ENCODE measurements at regions not wholly inside any gene's neighbourhood (a gene's known extent, or its start where the extent isn't known, plus 50 kb on each side); places are given as distances from the start of the nearest gene placed in this dataset.

DNA sequence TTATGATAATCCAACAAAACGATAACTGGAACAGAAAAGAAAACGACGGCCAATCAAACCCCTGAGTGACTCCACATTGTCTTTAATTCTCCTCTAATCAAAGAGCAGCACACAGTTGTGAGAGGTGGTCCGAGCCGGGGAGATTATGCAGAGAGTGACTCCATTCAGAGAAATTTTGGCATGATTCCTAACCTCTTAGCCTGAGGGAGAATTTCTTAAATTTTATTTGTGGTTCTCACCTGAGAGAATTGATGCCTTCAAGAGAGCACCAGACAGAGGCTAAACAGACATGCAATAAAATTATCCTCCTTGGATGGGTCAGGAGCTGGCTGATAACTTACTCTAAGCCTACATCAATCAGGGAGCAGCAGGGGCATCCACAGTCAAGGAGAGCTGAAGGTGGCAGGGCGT is 310.0 kb upstream of the KLF12 start:
- no peak for DNase-seq (ENCODE audit: low read depth, low spot score)
- in situ Hi-C loops (cut with HindIII; ENCODE audit: low pct_unique_long_range_greater_than_20kb, low sequenced_read_pairs) = no loop called here
- BruUV-seq (replicated peaks) = no TSS peak
- Histone ChIP-seq H3K9me3 (ENCODE audit: control insufficient read depth, insufficient read depth, low read depth, low read length) (no peaks in the 10 kb centered on the region), H3K4me3 (ENCODE audit: low read depth in 2 of 2, low read length in 2 of 2) (no peak overlapping the region), H3K4me1 (ENCODE audit: control insufficient read depth, insufficient read depth, low read length) (no peaks in the 10 kb centered on the region), H3K27ac (ENCODE audit: low read length) (no peak overlapping the region), H3K36me3 (ENCODE audit: control insufficient read depth, insufficient read depth, low read length) (no peaks in the 10 kb centered on the region), H3K27me3 (ENCODE audit: control insufficient read depth, insufficient read depth, low read length) (no peaks in the 10 kb centered on the region)
- intact Hi-C loops (cut with micrococcal nuclease; ENCODE audit: unreplicated experiment) = no loop called here
- ChIA-PET POLR2A (no interaction called here), CTCF (no interaction called here)
- TF ChIP-seq SIN3A (IDR thresholded peaks at IDR 0.05; ENCODE audit: borderline replicate concordance, insufficient read depth, low read depth, low read length) (no peak), TCF7L2 (IDR thresholded peaks at IDR 0.05; ENCODE audit: low read depth, low read length) (no peak), POLR2AphosphoS5 (IDR thresholded peaks at IDR 0.05; ENCODE audit: low read depth, low read length) (no peak)
- TF ChIP-seq, protein P1, sequence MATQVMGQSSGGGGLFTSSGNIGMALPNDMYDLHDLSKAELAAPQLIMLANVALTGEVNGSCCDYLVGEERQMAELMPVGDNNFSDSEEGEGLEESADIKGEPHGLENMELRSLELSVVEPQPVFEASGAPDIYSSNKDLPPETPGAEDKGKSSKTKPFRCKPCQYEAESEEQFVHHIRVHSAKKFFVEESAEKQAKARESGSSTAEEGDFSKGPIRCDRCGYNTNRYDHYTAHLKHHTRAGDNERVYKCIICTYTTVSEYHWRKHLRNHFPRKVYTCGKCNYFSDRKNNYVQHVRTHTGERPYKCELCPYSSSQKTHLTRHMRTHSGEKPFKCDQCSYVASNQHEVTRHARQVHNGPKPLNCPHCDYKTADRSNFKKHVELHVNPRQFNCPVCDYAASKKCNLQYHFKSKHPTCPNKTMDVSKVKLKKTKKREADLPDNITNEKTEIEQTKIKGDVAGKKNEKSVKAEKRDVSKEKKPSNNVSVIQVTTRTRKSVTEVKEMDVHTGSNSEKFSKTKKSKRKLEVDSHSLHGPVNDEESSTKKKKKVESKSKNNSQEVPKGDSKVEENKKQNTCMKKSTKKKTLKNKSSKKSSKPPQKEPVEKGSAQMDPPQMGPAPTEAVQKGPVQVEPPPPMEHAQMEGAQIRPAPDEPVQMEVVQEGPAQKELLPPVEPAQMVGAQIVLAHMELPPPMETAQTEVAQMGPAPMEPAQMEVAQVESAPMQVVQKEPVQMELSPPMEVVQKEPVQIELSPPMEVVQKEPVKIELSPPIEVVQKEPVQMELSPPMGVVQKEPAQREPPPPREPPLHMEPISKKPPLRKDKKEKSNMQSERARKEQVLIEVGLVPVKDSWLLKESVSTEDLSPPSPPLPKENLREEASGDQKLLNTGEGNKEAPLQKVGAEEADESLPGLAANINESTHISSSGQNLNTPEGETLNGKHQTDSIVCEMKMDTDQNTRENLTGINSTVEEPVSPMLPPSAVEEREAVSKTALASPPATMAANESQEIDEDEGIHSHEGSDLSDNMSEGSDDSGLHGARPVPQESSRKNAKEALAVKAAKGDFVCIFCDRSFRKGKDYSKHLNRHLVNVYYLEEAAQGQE (IDR thresholded peaks at IDR 0.05; ENCODE audit: insufficient read depth in 1 of 2, low read depth in 2 of 2, low read length in 1 of 2) = no peak
- TF ChIP-seq, protein P2, sequence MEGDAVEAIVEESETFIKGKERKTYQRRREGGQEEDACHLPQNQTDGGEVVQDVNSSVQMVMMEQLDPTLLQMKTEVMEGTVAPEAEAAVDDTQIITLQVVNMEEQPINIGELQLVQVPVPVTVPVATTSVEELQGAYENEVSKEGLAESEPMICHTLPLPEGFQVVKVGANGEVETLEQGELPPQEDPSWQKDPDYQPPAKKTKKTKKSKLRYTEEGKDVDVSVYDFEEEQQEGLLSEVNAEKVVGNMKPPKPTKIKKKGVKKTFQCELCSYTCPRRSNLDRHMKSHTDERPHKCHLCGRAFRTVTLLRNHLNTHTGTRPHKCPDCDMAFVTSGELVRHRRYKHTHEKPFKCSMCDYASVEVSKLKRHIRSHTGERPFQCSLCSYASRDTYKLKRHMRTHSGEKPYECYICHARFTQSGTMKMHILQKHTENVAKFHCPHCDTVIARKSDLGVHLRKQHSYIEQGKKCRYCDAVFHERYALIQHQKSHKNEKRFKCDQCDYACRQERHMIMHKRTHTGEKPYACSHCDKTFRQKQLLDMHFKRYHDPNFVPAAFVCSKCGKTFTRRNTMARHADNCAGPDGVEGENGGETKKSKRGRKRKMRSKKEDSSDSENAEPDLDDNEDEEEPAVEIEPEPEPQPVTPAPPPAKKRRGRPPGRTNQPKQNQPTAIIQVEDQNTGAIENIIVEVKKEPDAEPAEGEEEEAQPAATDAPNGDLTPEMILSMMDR (IDR thresholded peaks at IDR 0.05) = no peak
- no peak for ATAC-seq

DNA sequence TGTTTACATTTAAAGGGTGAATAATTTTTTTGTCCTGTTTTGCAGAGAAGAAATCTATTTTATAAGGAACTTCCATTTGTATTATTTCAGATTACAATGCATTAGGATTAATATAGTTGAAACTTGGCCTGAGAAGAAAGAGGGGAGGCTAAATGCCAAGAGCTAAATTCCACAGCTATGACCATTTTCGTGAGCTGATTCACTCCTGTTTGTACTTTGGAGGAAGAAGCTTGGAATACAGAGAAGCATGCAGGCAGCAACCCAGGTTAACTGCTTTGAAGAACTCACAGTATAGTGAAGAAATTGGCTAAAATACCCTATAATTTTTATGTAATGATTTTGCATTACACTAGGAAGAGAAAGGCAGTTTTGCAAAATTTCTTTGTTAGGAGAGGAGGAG is 309.4 kb upstream of the KLF12 start:
- Histone ChIP-seq H3K9me3 (ENCODE audit: control insufficient read depth, insufficient read depth, low read depth, low read length) (no peaks in the 10 kb centered on the region), H3K27me3 (ENCODE audit: control insufficient read depth, insufficient read depth, low read length) (no peaks in the 10 kb centered on the region), H3K36me3 (ENCODE audit: control insufficient read depth, insufficient read depth, low read length) (no peaks in the 10 kb centered on the region), H3K4me3 (ENCODE audit: low read depth in 2 of 2, low read length in 2 of 2) (no peak overlapping the region), H3K4me1 (ENCODE audit: control insufficient read depth, insufficient read depth, low read length) (no peaks in the 10 kb centered on the region), H3K27ac (ENCODE audit: low read length) (no peak overlapping the region)
- intact Hi-C loops (cut with micrococcal nuclease; ENCODE audit: unreplicated experiment) = no loop called here
- DNase-seq (ENCODE audit: low read depth, low spot score) (no peak), ATAC-seq (no peak)
- in situ Hi-C loops (cut with HindIII; ENCODE audit: low pct_unique_long_range_greater_than_20kb, low sequenced_read_pairs) = no loop called here
- ChIA-PET POLR2A (no interaction called here), CTCF (no interaction called here)
- no TSS peak for BruUV-seq (replicated peaks)
- TF ChIP-seq, protein P1 (IDR thresholded peaks at IDR 0.05; ENCODE audit: insufficient read depth in 1 of 2, low read depth in 2 of 2, low read length in 1 of 2) = no peak
- TF ChIP-seq, protein P2 (IDR thresholded peaks at IDR 0.05) = no peak
- TF ChIP-seq POLR2AphosphoS5 (IDR thresholded peaks at IDR 0.05; ENCODE audit: low read depth, low read length) (no peak), SIN3A (IDR thresholded peaks at IDR 0.05; ENCODE audit: borderline replicate concordance, insufficient read depth, low read depth, low read length) (no peak), TCF7L2 (IDR thresholded peaks at IDR 0.05; ENCODE audit: low read depth, low read length) (no peak)

Measured in Panc1 (cell line).